ENCODE measurements at regions not wholly inside any gene's neighbourhood (a gene's known extent, or its start where the extent isn't known, plus 50 kb on each side); places are given as distances from the start of the nearest gene placed in this dataset.

DNA sequence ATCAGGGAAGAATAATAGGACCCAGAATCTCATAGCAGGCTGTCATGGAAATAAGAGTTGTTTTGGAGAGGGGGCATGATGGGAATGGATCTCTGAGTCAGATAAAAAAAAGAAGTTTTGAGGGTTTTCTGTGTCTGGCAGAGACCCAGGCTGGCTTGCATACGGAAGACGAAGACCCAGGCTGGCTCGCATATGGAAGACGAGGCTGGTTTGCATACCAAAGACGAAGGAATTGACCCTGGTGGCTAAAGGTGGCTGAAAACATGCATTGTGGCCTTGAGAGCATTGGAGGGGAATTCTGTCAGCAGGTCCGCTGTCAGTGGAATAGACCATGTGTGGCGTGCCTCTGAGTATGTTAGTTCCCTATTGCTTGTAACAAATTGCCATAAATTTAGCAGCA, 335.1 kb downstream of the BTBD3 start:
- H3K9me3 ChIP-seq: no peaks in the 10 kb centered on the region
- in situ Hi-C loops (cut with MboI; ENCODE audit: low sequenced_read_pairs in 4 of 4): no loop called here
- no peak overlapping the region for H3K4me3 ChIP-seq
- intact Hi-C loops (cut with DNase I; ENCODE audit: low total_unique reads): no loop called here
- ATAC-seq: no peak
- no peaks in the 10 kb centered on the region for H3K4me1 ChIP-seq
- no peak for TF ChIP-seq POLR2A (IDR thresholded peaks at IDR 0.05)
- H3K36me3 ChIP-seq: no peaks in the 10 kb centered on the region
- no peaks in the 10 kb centered on the region for H3K27me3 ChIP-seq
- H3K27ac ChIP-seq: no peak overlapping the region
- no peak for DNase-seq

DNA sequence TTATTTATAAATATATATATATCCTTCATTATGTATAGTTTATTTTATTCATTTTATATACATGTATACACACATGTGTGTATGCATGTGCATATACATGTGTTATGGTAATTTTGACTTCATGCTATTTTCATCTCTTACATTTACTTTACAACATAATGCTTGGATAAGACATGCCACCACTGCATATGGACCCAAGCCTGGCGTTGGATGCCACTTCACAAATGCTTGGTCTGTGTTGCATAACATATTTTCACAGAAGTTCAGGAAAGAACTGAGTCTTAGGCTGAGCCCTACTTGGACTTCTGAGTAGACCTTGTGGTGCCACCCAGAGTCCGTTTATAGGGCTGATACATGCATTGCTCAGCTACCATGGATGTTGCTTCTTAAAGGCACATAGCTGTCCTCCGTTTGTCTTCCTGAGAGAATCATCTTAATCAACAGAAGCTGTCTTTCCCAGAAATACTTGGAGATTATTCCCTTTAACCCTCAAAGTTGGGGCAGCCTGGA, 337.8 kb downstream of the BTBD3 start:
- ATAC-seq (no peak), DNase-seq (no peak)
- TF ChIP-seq, protein P1, sequence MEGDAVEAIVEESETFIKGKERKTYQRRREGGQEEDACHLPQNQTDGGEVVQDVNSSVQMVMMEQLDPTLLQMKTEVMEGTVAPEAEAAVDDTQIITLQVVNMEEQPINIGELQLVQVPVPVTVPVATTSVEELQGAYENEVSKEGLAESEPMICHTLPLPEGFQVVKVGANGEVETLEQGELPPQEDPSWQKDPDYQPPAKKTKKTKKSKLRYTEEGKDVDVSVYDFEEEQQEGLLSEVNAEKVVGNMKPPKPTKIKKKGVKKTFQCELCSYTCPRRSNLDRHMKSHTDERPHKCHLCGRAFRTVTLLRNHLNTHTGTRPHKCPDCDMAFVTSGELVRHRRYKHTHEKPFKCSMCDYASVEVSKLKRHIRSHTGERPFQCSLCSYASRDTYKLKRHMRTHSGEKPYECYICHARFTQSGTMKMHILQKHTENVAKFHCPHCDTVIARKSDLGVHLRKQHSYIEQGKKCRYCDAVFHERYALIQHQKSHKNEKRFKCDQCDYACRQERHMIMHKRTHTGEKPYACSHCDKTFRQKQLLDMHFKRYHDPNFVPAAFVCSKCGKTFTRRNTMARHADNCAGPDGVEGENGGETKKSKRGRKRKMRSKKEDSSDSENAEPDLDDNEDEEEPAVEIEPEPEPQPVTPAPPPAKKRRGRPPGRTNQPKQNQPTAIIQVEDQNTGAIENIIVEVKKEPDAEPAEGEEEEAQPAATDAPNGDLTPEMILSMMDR (IDR thresholded peaks at IDR 0.05 in 4 of 5, conservative IDR thresholded peaks at IDR 0.05 in 1 of 5): no peak
- TF ChIP-seq POLR2A (IDR thresholded peaks at IDR 0.05): no peak
- Histone ChIP-seq H3K36me3 (no peaks in the 10 kb centered on the region), H3K9me3 (no peaks in the 10 kb centered on the region), H3K27me3 (no peaks in the 10 kb centered on the region), H3K27ac (no peak overlapping the region), H3K4me3 (no peak overlapping the region), H3K4me1 (no peaks in the 10 kb centered on the region)
- in situ Hi-C loops (cut with MboI; ENCODE audit: low sequenced_read_pairs in 4 of 4): no loop called here
- intact Hi-C loops (cut with DNase I; ENCODE audit: low total_unique reads): no loop called here

DNA sequence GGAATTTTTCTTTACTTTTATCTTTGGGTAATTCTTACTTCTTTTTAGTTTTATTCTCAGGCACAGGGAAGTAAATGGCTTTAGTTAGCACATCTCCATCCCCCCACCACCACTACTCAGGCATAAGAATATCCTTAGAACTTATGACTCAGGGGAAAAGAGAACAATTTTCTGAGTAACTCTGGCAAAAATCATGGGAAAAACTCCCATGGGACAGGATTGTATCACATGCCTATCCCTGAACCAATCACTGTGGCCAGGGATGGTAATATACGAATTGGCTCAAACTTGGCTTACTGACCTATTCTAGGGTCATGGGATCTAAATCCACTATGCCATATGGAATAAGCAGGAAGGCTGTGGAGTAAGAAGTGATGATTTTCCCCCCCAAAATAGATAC, 339.1 kb downstream of the BTBD3 start:
- intact Hi-C loops (cut with DNase I; ENCODE audit: low total_unique reads): no loop called here

DNA sequence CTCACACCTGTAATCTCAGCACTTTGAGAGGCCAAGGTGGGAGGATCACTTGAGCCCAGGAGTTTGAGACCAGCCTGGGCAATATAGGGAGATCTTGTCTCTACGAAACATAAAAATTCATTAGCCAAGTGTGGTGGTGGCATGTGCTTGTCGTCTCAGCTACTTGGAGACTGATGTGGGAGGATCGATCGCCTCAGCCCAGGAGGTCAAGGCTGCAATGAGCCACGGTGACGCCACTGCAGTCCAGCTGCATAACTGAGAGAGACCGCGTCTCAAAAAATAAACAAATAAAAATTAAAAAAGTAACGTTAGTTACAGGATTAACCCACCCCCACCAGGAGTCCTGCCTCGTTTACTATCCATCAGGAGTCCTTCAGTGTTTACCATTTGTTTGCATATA, 345.1 kb downstream of the BTBD3 start:
- H3K9me3 ChIP-seq: no peaks in the 10 kb centered on the region
- in situ Hi-C loops (cut with MboI; ENCODE audit: low sequenced_read_pairs in 4 of 4): no loop called here
- no peak overlapping the region for H3K4me3 ChIP-seq
- H3K27me3 ChIP-seq: no peaks in the 10 kb centered on the region
- ATAC-seq (no peak), DNase-seq (no peak)
- H3K27ac ChIP-seq: no peak overlapping the region
- TF ChIP-seq, protein P1 (IDR thresholded peaks at IDR 0.05 in 4 of 5, conservative IDR thresholded peaks at IDR 0.05 in 1 of 5): no peak
- no peak for TF ChIP-seq POLR2A (IDR thresholded peaks at IDR 0.05)
- H3K4me1 ChIP-seq: no peaks in the 10 kb centered on the region
- intact Hi-C loops (cut with DNase I; ENCODE audit: low total_unique reads): no loop called here
- no peaks in the 10 kb centered on the region for H3K36me3 ChIP-seq

More for the DNA sequence above, 339.1 kb downstream of the BTBD3 start:
- Histone ChIP-seq H3K36me3 (no peaks in the 10 kb centered on the region), H3K27ac (no peak overlapping the region), H3K9me3 (no peaks in the 10 kb centered on the region), H3K4me3 (no peak overlapping the region), H3K27me3 (no peaks in the 10 kb centered on the region), H3K4me1 (no peaks in the 10 kb centered on the region)
- DNase-seq (no peak), ATAC-seq (no peak)
- TF ChIP-seq POLR2A (IDR thresholded peaks at IDR 0.05): no peak
- TF ChIP-seq, protein P1 (IDR thresholded peaks at IDR 0.05 in 4 of 5, conservative IDR thresholded peaks at IDR 0.05 in 1 of 5): no peak
- in situ Hi-C loops (cut with MboI; ENCODE audit: low sequenced_read_pairs in 4 of 4): no loop called here

DNA sequence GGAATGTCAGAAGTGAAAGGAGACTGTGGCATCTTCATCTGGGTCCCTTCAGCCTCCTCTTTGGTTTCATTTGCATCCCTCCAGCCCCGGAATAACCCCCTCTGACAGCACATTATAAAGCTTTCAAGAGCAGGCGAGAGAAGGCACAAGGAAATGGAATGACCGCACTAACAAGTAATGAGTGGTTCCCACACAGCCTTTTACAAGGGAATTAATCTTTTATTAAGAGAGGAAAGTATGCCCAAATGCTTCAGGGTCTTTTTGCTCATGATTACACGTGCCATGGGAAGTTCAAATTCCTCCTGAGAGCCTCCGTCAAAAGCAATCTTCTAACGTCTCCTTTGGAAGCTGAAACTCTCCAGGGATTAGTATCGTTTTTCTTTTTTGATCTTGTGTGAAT, 347.0 kb downstream of the BTBD3 start:
- Histone ChIP-seq H3K4me1 (no peaks in the 10 kb centered on the region), H3K36me3 (no peaks in the 10 kb centered on the region), H3K27ac (no peak overlapping the region), H3K27me3 (no peaks in the 10 kb centered on the region), H3K4me3 (no peak overlapping the region), H3K9me3 (no peaks in the 10 kb centered on the region)
- TF ChIP-seq, protein P1 (IDR thresholded peaks at IDR 0.05 in 4 of 5, conservative IDR thresholded peaks at IDR 0.05 in 1 of 5): no peak
- TF ChIP-seq POLR2A (IDR thresholded peaks at IDR 0.05): no peak
- in situ Hi-C loops (cut with MboI; ENCODE audit: low sequenced_read_pairs in 4 of 4): no loop called here
- no peak for DNase-seq
- ATAC-seq: no peak
- intact Hi-C loops (cut with DNase I; ENCODE audit: low total_unique reads): no loop called here
